OCI-LY1 (cell line): ENCODE measurements at regions not wholly inside any gene's neighbourhood (a gene's known extent, or its start where the extent isn't known, plus 50 kb on each side); places are given as distances from the start of the nearest gene placed in this dataset.

ENCODE experiments used
- H2AFZ ChIP-seq: fragments of 200-600 bp; sonication (generic), shearing (Covaris generic); 2 replicates; pipeline ENCODE4 v1.6.0; 2014; ENCODE audit warnings: antibody characterized with exemption, mild to moderate bottlenecking, low read length
- H3F3A ChIP-seq: fragments of 200-600 bp; sonication (generic), shearing (Covaris generic); 2 replicates; pipeline ENCODE4 v1.6.0; 2014; ENCODE audit warnings: mild to moderate bottlenecking, antibody characterized with exemption, low read length, moderate library complexity; ENCODE audit not compliant: insufficient read depth
- H3K27ac ChIP-seq: fragments of 200-600 bp; sonication (generic); 2 replicates; pipeline ENCODE4 v1.5.1; 2014; ENCODE audit warnings: low read length, mixed run types, mild to moderate bottlenecking, low read depth; ENCODE audit not compliant: poor library complexity, severe bottlenecking
- H3K27me3 ChIP-seq: fragments of 200-600 bp; sonication (generic); 2 replicates; pipeline ENCODE4 v1.6.0; 2014; ENCODE audit warnings: antibody characterized with exemption, mild to moderate bottlenecking, low read length, moderate library complexity; ENCODE audit not compliant: insufficient read depth
- H3K36me3 ChIP-seq: fragments of 200-600 bp; sonication (generic); 2 replicates; pipeline ENCODE4 v1.6.1; 2014; ENCODE audit warnings: mild to moderate bottlenecking, antibody characterized with exemption, low read length, moderate library complexity, mixed read lengths; ENCODE audit not compliant: insufficient read depth
- H3K4me1 ChIP-seq: fragments of 200-600 bp; sonication (generic); 2 replicates; pipeline ENCODE4 v1.5.1; 2014; ENCODE audit warnings: mild to moderate bottlenecking, low read length, moderate library complexity; ENCODE audit not compliant: insufficient read depth, severe bottlenecking
- H3K4me2 ChIP-seq: fragments of 200-600 bp; sonication (generic), shearing (Covaris generic); 2 replicates; pipeline ENCODE4 v1.6.1; 2014; ENCODE audit warnings: low read length
- H3K4me3 ChIP-seq: fragments of 200-600 bp; sonication (generic); 2 replicates; pipeline ENCODE4 v1.5.1; 2014; ENCODE audit warnings: low read length, low read depth, mild to moderate bottlenecking, mixed read lengths; ENCODE audit not compliant: poor library complexity, severe bottlenecking
- H3K79me2 ChIP-seq: fragments of 200-600 bp; shearing (Covaris generic); 2 replicates; pipeline ENCODE4 v1.6.1; 2016; ENCODE audit warnings: mixed run types, low read length, mixed read lengths; ENCODE audit not compliant: insufficient read depth
- H3K9ac ChIP-seq: fragments of 200-600 bp; sonication (generic), shearing (Covaris generic); 2 replicates; pipeline ENCODE4 v1.6.1; 2014; ENCODE audit warnings: mild to moderate bottlenecking, low read length, mixed read lengths
- H3K9me2 ChIP-seq: fragments of 200-600 bp; sonication (generic), shearing (Covaris generic); 2 replicates; pipeline ENCODE4 v1.6.1; 2014; ENCODE audit warnings: low read depth, mild to moderate bottlenecking, low read length, mixed read lengths
- H3K9me3 ChIP-seq: fragments of 200-600 bp; shearing (Covaris generic); 2 replicates; pipeline ENCODE4 v1.6.1; 2014; ENCODE audit warnings: low read length, mixed read lengths
- H4K20me1 ChIP-seq: fragments of 200-600 bp; sonication (generic), shearing (Covaris generic); 2 replicates; pipeline ENCODE4 v1.6.0; 2016; ENCODE audit warnings: mild to moderate bottlenecking, low read length; ENCODE audit not compliant: insufficient read depth
- CTCF ChIP-seq: fragments of 200-600 bp; sonication (generic), shearing (Covaris generic); IDR thresholded peaks from 2 replicates; pipeline ENCODE4 v1.5.1; 2017; ENCODE audit warnings: mild to moderate bottlenecking, antibody characterized with exemption, low read length, moderate library complexity, mixed read lengths
- EZH2 ChIP-seq: fragments of 200-600 bp; sonication (generic), shearing (Covaris generic); IDR thresholded peaks from 2 replicates; pipeline ENCODE4 v1.8.0; 2017; ENCODE audit warnings: borderline replicate concordance, mixed run types, mild to moderate bottlenecking, antibody characterized with exemption, low read length, moderate library complexity, mixed read lengths

GRCh38 chr4:59127006-59127405 lies 2016.8 kb upstream of the IGFBP7 start:
- Histone ChIP-seq H2AFZ (no peak overlapping the region), H3K9ac (no peak overlapping the region), H3K4me1 (no peaks in the 10 kb centered on the region), H3K27ac (no peak overlapping the region), H3K79me2 (no peaks in the 10 kb centered on the region), H3F3A (no peaks in the 10 kb centered on the region), H3K36me3 (no peaks in the 10 kb centered on the region), H3K9me2 (no peaks in the 10 kb centered on the region), H3K9me3 (no peaks in the 10 kb centered on the region), H4K20me1 (no peaks in the 10 kb centered on the region), H3K4me2 (no peak overlapping the region), H3K4me3 (no peak overlapping the region), H3K27me3 (no peaks in the 10 kb centered on the region)
- TF ChIP-seq CTCF (no peak), EZH2 (no peak)

- no peaks in the 10 kb centered on the region for H3F3A ChIP-seq
- H3K9ac ChIP-seq = no peak overlapping the region
- TF ChIP-seq EZH2 (no peak), CTCF (no peak)
- no peak overlapping the region for H3K4me2 ChIP-seq
- no peaks in the 10 kb centered on the region for H3K4me1 ChIP-seq
- H2AFZ ChIP-seq = no peak overlapping the region
- H3K27ac ChIP-seq = no peak overlapping the region
- no peaks in the 10 kb centered on the region for H3K27me3 ChIP-seq
- H3K4me3 ChIP-seq = no peak overlapping the region
- H4K20me1 ChIP-seq = no peaks in the 10 kb centered on the region
- no peaks in the 10 kb centered on the region for H3K9me2 ChIP-seq
- no peaks in the 10 kb centered on the region for H3K79me2 ChIP-seq
- H3K36me3 ChIP-seq = no peaks in the 10 kb centered on the region
- no peaks in the 10 kb centered on the region for H3K9me3 ChIP-seq
These were observed 2017.6 kb upstream of the IGFBP7 start for GRCh38 chr4:59127743-59128142.

GRCh38 chr4:59135248-59135985 lies 2025.2 kb upstream of the IGFBP7 start:
- no peak overlapping the region for H3K9ac ChIP-seq
- no peaks in the 10 kb centered on the region for H3K27me3 ChIP-seq
- no peak overlapping the region for H2AFZ ChIP-seq
- no peaks in the 10 kb centered on the region for H3K4me1 ChIP-seq
- no peaks in the 10 kb centered on the region for H3K9me2 ChIP-seq
- no peak overlapping the region for H3K4me2 ChIP-seq
- no peak for TF ChIP-seq EZH2
- TF ChIP-seq CTCF = no peak
- no peaks in the 10 kb centered on the region for H3K79me2 ChIP-seq
- H4K20me1 ChIP-seq = no peaks in the 10 kb centered on the region
- H3K9me3 ChIP-seq = no peaks in the 10 kb centered on the region
- no peaks in the 10 kb centered on the region for H3K36me3 ChIP-seq
- H3F3A ChIP-seq = no peaks in the 10 kb centered on the region
- H3K4me3 ChIP-seq = no peak overlapping the region
- H3K27ac ChIP-seq = no peak overlapping the region
